ENCODE measurements at regions not wholly inside any gene's neighbourhood (a gene's known extent, or its start where the extent isn't known, plus 50 kb on each side); places are given as distances from the start of the nearest gene placed in this dataset.

DNA sequence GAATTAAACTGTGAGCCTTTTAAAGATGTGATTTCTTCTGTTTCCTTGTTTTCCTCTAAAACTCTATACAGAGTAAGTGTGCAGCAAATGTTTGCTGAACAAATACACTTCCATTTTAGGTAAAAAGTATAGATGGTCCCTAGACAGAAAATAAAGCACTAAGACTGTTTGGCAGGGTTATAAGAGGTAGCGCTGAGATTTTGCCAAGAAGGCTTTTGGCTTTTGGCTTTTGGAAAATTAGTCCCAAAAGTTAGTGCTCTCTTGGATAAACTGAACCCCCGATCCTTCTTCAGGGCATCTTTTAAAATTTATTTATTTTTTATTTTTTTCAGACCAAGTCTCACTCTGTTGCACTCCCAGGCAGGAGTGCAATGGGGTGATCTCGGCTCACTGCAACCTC is 175.7 kb upstream of the NRP1 start:
- no peak overlapping the region for H3K27ac Mint-ChIP-seq
- Histone ChIP-seq H3K9ac (ENCODE audit: extremely low read depth, insufficient read length, low read length) (no peak overlapping the region), H3K23me2 (ENCODE audit: insufficient read length, low read depth, low read length, poor library complexity, severe bottlenecking) (no peaks in the 10 kb centered on the region), H3K79me2 (ENCODE audit: insufficient read depth, low read length) (no peaks in the 10 kb centered on the region), H3K18ac (ENCODE audit: insufficient read length, low read depth, low read length) (no peak overlapping the region), H3K23ac (ENCODE audit: insufficient read length, low read depth, low read length) (no peak overlapping the region), H3K27me3 (ENCODE audit: insufficient read depth, low read length) (no peaks in the 10 kb centered on the region), H3K27ac (ENCODE audit: insufficient read length, low read depth, low read length) (no peak overlapping the region), H3K4ac (ENCODE audit: low read depth, low read length) (no peak overlapping the region), H2BK20ac (ENCODE audit: low read depth, low read length, poor library complexity, severe bottlenecking) (no peak overlapping the region), H2BK5ac (ENCODE audit: insufficient read length, low read length) (no peak overlapping the region), H2AK5ac (ENCODE audit: insufficient read length, low read length) (no peak overlapping the region), H3K56ac (ENCODE audit: insufficient read length, low read depth, low read length) (no peak overlapping the region), H3K14ac (ENCODE audit: insufficient read depth, low read length) (no peak overlapping the region), H3K79me1 (ENCODE audit: insufficient read depth, low read depth, low read length, poor library complexity, severe bottlenecking) (no peaks in the 10 kb centered on the region), H4K91ac (ENCODE audit: insufficient read length, low read depth, low read length) (no peak overlapping the region), H3K9me3 (ENCODE audit: control insufficient read depth, low read depth, low read length) (no peaks in the 10 kb centered on the region), H4K8ac (replicated peaks; ENCODE audit: insufficient read length, low read depth, low read length) (no peak overlapping the region), H2BK15ac (ENCODE audit: low read depth, low read length) (no peak overlapping the region), H3K4me1 (ENCODE audit: insufficient read depth, low read length) (peaks cover 4% of the 10 kb centered on the region; the same call in 1 of the 2 replicates), H2BK120ac (ENCODE audit: low read depth, low read length, poor library complexity, severe bottlenecking) (no peak overlapping the region), H3T11ph (ENCODE audit: low read length) (no peak overlapping the region), H2AFZ (ENCODE audit: low read length) (no peak overlapping the region), H4K20me1 (ENCODE audit: control insufficient read depth, insufficient read depth, insufficient read length) (no peaks in the 10 kb centered on the region), H2BK12ac (ENCODE audit: insufficient read length, low read depth, low read length) (no peak overlapping the region), H3K4me2 (ENCODE audit: insufficient read depth, insufficient read length, low read length) (no peak overlapping the region), H4K5ac (ENCODE audit: insufficient read length, low read depth, low read length) (no peak overlapping the region)
- no peak for DNase-seq
- no peaks in the 10 kb centered on the region for H3K27me3 Mint-ChIP-seq (ENCODE audit: low read depth)
- H3K36me3 Mint-ChIP-seq (ENCODE audit: insufficient read depth in 1 of 3, low read depth in 3 of 3): no peaks in the 10 kb centered on the region
- WGBS (ENCODE audit: extremely low coverage, insufficient read length, low lambda C conversion rate): no CpG with 5 or more reads among the region's 3 CpGs
- no peak overlapping the region for H3K4me3 Mint-ChIP-seq
- H3K9me3 Mint-ChIP-seq: no peaks in the 10 kb centered on the region
- peaks cover 10 to 11% of the 10 kb centered on the region in 2 experiments for H3K4me1 Mint-ChIP-seq
- TF ChIP-seq, protein P1, sequence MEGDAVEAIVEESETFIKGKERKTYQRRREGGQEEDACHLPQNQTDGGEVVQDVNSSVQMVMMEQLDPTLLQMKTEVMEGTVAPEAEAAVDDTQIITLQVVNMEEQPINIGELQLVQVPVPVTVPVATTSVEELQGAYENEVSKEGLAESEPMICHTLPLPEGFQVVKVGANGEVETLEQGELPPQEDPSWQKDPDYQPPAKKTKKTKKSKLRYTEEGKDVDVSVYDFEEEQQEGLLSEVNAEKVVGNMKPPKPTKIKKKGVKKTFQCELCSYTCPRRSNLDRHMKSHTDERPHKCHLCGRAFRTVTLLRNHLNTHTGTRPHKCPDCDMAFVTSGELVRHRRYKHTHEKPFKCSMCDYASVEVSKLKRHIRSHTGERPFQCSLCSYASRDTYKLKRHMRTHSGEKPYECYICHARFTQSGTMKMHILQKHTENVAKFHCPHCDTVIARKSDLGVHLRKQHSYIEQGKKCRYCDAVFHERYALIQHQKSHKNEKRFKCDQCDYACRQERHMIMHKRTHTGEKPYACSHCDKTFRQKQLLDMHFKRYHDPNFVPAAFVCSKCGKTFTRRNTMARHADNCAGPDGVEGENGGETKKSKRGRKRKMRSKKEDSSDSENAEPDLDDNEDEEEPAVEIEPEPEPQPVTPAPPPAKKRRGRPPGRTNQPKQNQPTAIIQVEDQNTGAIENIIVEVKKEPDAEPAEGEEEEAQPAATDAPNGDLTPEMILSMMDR (conservative IDR thresholded peaks at IDR 0.05): no peak

Measured in H9 (cell line).